Gastrocnemius medialis (tissue), 4 donors: ENCODE measurements at regions not wholly inside any gene's neighbourhood (a gene's known extent, or its start where the extent isn't known, plus 50 kb on each side); places are given as distances from the start of the nearest gene placed in this dataset.

Experiments used
- ATAC-seq, 2 donors: fragments of 150-250 bp; one replicate each; pipeline ENCODE4 v1.9.1; 2016
- DNase-seq, 2 donors: peaks; one replicate each; pipeline ENCODE4 v3.0.0-alpha.2; 2019
- H3K27ac ChIP-seq, 4 donors: fragments of 200-600 bp; sonication (generic); 1 replicate in 1 of 4; 2 replicates in 3 of 4; pipeline ENCODE4 v1.5.1; 2016 to 2018; ENCODE audit warnings: mild to moderate bottlenecking in 2 of 4, moderate library complexity in 1 of 4
- H3K27me3 ChIP-seq, 3 donors: fragments of 200-600 bp; sonication (generic) in 2 of 3; 1 replicate in 1 of 3; 2 replicates in 2 of 3; pipeline versions ENCODE4 v1.5.1 to v1.6.0; 2016 to 2019; ENCODE audit warnings: mild to moderate bottlenecking in 1 of 3, moderate library complexity in 1 of 3
- H3K36me3 ChIP-seq, 2 donors: fragments of 200-600 bp; sonication (generic) in 1 of 2; one replicate each; pipeline ENCODE4 v1.5.1; 2017 to 2018
- H3K4me1 ChIP-seq, 2 donors: fragments of 200-600 bp; sonication (generic) in 1 of 2; one replicate each; pipeline ENCODE4 v1.5.1; 2016 to 2017; ENCODE audit warnings: mild to moderate bottlenecking in 2 of 2
- H3K4me3 ChIP-seq, 4 donors: fragments of 200-600 bp; sonication (generic) in 3 of 4; 1 replicate in 1 of 4; 2 replicates in 3 of 4; pipeline ENCODE4 v1.5.1; 2016 to 2019; ENCODE audit warnings: mild to moderate bottlenecking in 2 of 4
- H3K9me3 ChIP-seq, 3 donors: fragments of 200-600 bp; sonication (generic) in 2 of 3; 1 replicate in 1 of 3; 2 replicates in 2 of 3; pipeline ENCODE4 v1.5.1; 2016 to 2019
- POLR2A ChIP-seq, 2 donors: fragments of 450-650 bp; IDR thresholded peaks; one replicate each; pipeline ENCODE4 v1.6.1; 2017; ENCODE audit warnings: antibody characterized with exemption in 2 of 2, mild to moderate bottlenecking in 2 of 2, moderate library complexity in 2 of 2
- in situ Hi-C, 4 donors: fragments of 200-750 bp; cut with MboI; loops; one replicate each; pipeline versions ENCODE4 v1.15.0 to v1.8.0; 2017; ENCODE audit warnings: low sequenced_read_pairs in 4 of 4
- intact Hi-C: fragments of 100-400 bp; cut with DNase I; formaldehyde crosslinking; loops from one replicate; pipeline ENCODE4 v1.15.1; 2023; ENCODE audit warnings: low total_unique reads
- TF ChIP-seq, protein P1 (sequence below), 5 experiments: fragments of 450-650 bp in 3 of 5; fragments of 200-600 bp in 2 of 5; sonication (generic) in 2 of 5; IDR thresholded peaks in 4 of 5; conservative IDR thresholded peaks in 1 of 5; 1 replicate in 4 of 5; 2 replicates in 1 of 5; pipeline ENCODE4 v1.5.1; 2016 to 2019; ENCODE audit warnings: antibody characterized with exemption in 5 of 5, mild to moderate bottlenecking in 3 of 5, moderate library complexity in 3 of 5

DNA sequence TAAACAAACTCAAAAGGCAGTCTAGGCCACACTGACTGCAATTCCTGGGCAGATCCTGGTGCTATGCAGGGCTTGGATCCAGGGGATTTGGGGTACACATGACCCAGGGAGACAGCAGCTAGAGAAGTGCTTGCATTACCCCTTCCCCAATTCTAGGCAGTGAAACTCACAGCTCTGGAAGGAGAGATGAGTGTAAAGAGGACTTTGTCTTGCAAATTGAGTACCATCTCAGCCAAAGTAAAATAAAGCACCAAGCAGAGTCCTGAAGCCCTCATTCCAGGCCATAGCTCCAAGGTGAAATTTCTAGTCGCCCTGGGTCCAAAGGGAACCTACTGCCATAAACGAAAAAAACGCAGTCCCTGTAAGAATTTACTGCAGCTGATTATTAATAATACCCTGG is 644.9 kb upstream of the FLRT2 start:
- in situ Hi-C loops (no loop called here), intact Hi-C loops (no loop called here)
- Histone ChIP-seq H3K36me3 (no peaks in the 10 kb centered on the region), H3K27me3 (no peaks in the 10 kb centered on the region), H3K4me1 (no peaks in the 10 kb centered on the region), H3K9me3 (no peaks in the 10 kb centered on the region), H3K27ac (no peak overlapping the region), H3K4me3 (no peak overlapping the region)
- ATAC-seq (no peak), DNase-seq (no peak)
- TF ChIP-seq POLR2A (IDR thresholded peaks at IDR 0.05): no peak
- TF ChIP-seq, protein P1, sequence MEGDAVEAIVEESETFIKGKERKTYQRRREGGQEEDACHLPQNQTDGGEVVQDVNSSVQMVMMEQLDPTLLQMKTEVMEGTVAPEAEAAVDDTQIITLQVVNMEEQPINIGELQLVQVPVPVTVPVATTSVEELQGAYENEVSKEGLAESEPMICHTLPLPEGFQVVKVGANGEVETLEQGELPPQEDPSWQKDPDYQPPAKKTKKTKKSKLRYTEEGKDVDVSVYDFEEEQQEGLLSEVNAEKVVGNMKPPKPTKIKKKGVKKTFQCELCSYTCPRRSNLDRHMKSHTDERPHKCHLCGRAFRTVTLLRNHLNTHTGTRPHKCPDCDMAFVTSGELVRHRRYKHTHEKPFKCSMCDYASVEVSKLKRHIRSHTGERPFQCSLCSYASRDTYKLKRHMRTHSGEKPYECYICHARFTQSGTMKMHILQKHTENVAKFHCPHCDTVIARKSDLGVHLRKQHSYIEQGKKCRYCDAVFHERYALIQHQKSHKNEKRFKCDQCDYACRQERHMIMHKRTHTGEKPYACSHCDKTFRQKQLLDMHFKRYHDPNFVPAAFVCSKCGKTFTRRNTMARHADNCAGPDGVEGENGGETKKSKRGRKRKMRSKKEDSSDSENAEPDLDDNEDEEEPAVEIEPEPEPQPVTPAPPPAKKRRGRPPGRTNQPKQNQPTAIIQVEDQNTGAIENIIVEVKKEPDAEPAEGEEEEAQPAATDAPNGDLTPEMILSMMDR (IDR thresholded peaks at IDR 0.05 in 4 of 5, conservative IDR thresholded peaks at IDR 0.05 in 1 of 5): no peak

- DNase-seq (no peak), ATAC-seq (no peak)
- TF ChIP-seq POLR2A (IDR thresholded peaks at IDR 0.05): no peak
- TF ChIP-seq, protein P1 (IDR thresholded peaks at IDR 0.05 in 4 of 5, conservative IDR thresholded peaks at IDR 0.05 in 1 of 5): no peak
- in situ Hi-C loops: no loop called here
- intact Hi-C loops: no loop called here
- no peaks in the 10 kb centered on the region for H3K9me3 ChIP-seq
- no peak overlapping the region for H3K4me3 ChIP-seq
- H3K4me1 ChIP-seq: no peaks in the 10 kb centered on the region
- H3K27ac ChIP-seq: no peak overlapping the region
- H3K36me3 ChIP-seq: no peaks in the 10 kb centered on the region
- no peaks in the 10 kb centered on the region for H3K27me3 ChIP-seq
Observed at GRCh38 chr14:84891404-84891803, 638.5 kb upstream of the FLRT2 start.

DNA sequence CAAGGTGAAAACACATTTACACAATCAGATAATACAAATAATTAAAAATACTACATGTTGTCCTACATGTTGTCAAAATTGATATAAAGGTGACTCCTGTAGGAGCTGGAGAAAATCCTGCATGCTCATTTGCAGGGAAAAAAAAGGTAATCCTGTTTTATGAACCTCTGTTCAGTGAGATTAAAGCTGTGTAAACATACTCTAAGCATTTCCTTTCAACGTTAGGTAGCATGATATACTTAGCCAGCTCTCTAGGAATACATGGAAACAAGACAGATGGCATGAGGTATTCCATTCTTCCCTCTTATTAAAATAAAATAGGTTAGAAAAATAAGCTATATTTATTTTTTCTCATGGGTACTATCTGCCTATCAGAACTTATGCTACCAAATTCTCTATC is 635.7 kb upstream of the FLRT2 start:
- Histone ChIP-seq H3K4me1 (no peaks in the 10 kb centered on the region), H3K27me3 (no peaks in the 10 kb centered on the region), H3K4me3 (no peak overlapping the region), H3K36me3 (no peaks in the 10 kb centered on the region), H3K27ac (no peak overlapping the region), H3K9me3 (no peaks in the 10 kb centered on the region)
- intact Hi-C loops (no loop called here), in situ Hi-C loops (no loop called here)
- DNase-seq (no peak), ATAC-seq (no peak)
- no peak for TF ChIP-seq POLR2A (IDR thresholded peaks at IDR 0.05)
- TF ChIP-seq, protein P1 (IDR thresholded peaks at IDR 0.05 in 4 of 5, conservative IDR thresholded peaks at IDR 0.05 in 1 of 5): no peak

- in situ Hi-C loops: no loop called here
- no peaks in the 10 kb centered on the region for H3K27me3 ChIP-seq
- intact Hi-C loops: no loop called here
- no peak overlapping the region for H3K4me3 ChIP-seq
- TF ChIP-seq POLR2A (IDR thresholded peaks at IDR 0.05): no peak
- TF ChIP-seq, protein P1 (IDR thresholded peaks at IDR 0.05 in 4 of 5, conservative IDR thresholded peaks at IDR 0.05 in 1 of 5): no peak
- ATAC-seq: no peak
- H3K4me1 ChIP-seq: peaks cover 0 to 5% of the 10 kb centered on the region in 2 donors
- no peak overlapping the region for H3K27ac ChIP-seq
- H3K36me3 ChIP-seq: no peaks in the 10 kb centered on the region
- no peak for DNase-seq
- no peaks in the 10 kb centered on the region for H3K9me3 ChIP-seq
Observed at GRCh38 chr14:84922370-84922769, 607.6 kb upstream of the FLRT2 start.

DNA sequence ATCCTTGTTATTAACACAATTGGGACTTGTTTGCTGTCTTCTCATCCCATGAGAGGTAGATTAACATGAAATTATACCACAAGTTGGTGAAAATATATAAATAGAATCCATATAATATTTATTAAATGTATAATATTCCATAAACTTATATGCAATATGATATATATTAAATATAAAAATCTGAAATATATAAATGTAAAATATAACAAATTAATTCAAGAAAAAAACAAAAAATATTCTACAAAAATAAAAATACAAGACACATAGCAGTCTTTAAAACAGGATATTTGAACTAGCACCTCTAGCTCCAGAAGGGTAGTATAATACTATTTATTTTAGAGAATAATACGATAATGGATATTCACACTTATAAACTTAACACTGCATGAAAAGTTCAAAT is 603.3 kb upstream of the FLRT2 start:
- in situ Hi-C loops: no loop called here
- H3K4me1 ChIP-seq: peaks cover 0 to 5% of the 10 kb centered on the region in 2 donors

More for the DNA sequence above, 603.3 kb upstream of the FLRT2 start:
- Histone ChIP-seq H3K9me3 (no peaks in the 10 kb centered on the region), H3K27me3 (no peaks in the 10 kb centered on the region), H3K27ac (no peak overlapping the region), H3K36me3 (no peaks in the 10 kb centered on the region), H3K4me3 (no peak overlapping the region)
- no peak for DNase-seq
- intact Hi-C loops: no loop called here
- no peak for TF ChIP-seq POLR2A (IDR thresholded peaks at IDR 0.05)
- TF ChIP-seq, protein P1 (IDR thresholded peaks at IDR 0.05 in 4 of 5, conservative IDR thresholded peaks at IDR 0.05 in 1 of 5): no peak
- no peak for ATAC-seq
